K562 (cell line): ENCODE measurements at regions not wholly inside any gene's neighbourhood (a gene's known extent, or its start where the extent isn't known, plus 50 kb on each side); places are given as distances from the start of the nearest gene placed in this dataset.

Experiments used
- HMBOX1 ChIP-seq: sonication (generic); IDR thresholded peaks from 2 replicates; pipeline ENCODE4 v1.6.1; 2016
- IFI16 ChIP-seq: fragments of 250-450 bp; sonication (Bioruptor Pico); IDR thresholded peaks from 2 replicates; pipeline ENCODE4 v2.1.2; 2022; ENCODE audit warnings: mild to moderate bottlenecking, inconsistent platforms
- ZBTB40 ChIP-seq, 2 experiments: fragments of 450-650 bp in 1 of 2; sonication (generic) in 1 of 2; formaldehyde crosslinking in 1 of 2; IDR thresholded peaks; 2 replicates each; pipeline versions ENCODE4 v1.7.1 to v1.9.0; 2016 to 2022; ENCODE audit warnings: inconsistent platforms in 1 of 2, mild to moderate bottlenecking in 1 of 2, missing genetic modification reagents in 1 of 2

GRCh38 chr2:137802038-137802437 lies 162.2 kb upstream of the HNMT start (continued):
- TF ChIP-seq ZBTB40 (IDR thresholded peaks at IDR 0.05): no peak
- no peak for TF ChIP-seq ZBTB40 (CRISPR knock-in tag; IDR thresholded peaks at IDR 0.05)
- TF ChIP-seq IFI16 (CRISPR knock-in tag): no peak
- TF ChIP-seq HMBOX1: no peak
